K562 (cell line): ENCODE measurements at regions not wholly inside any gene's neighbourhood (a gene's known extent, or its start where the extent isn't known, plus 50 kb on each side); places are given as distances from the start of the nearest gene placed in this dataset.

Source experiments
- ATAC-seq: fragments of 200-7000 bp; cut with Tn5 transposase; 3 replicates; pipeline ENCODE4 v1.9.1; 2020; ENCODE audit warnings: moderate library complexity
- BruUV-seq: library from RNA; stranded (reverse); fragments of 400-500 nt; replicated peaks from 2 replicates; lab custom pipeline; 2021; lab: Mats Ljungman, UMichigan
- CTCF ChIA-PET: fragments of 300-600 bp; formaldehyde crosslinking; extraction: SDS; loops from one replicate; lab custom pipeline; 2021; ENCODE audit warnings: low intra/inter-chr PET ratio; lab: Yijun Ruan, JAX
- POLR2A ChIA-PET: fragments of 300-600, 350-650 bp; sonication (Branson Sonifier 250); formaldehyde crosslinking; extraction: SDS; loops from one replicate; lab custom pipeline; 2021; ENCODE audit warnings: antibody characterized with exemption, inconsistent platforms; lab: Yijun Ruan, JAX
- DNase-seq, 4 experiments: peaks; one replicate each; pipeline versions ENCODE4 v3.0.0 to v3.0.0-alpha.2; 2011 to 2018; ENCODE audit warnings: low spot score in 3 of 4, mixed read lengths in 3 of 4; ENCODE audit errors: extremely low read depth in 1 of 4
- FAIRE-seq: peaks from 2 replicates; lab custom pipeline; 2011; peaks lifted over from hg19 to GRCh38; lab: Jason Lieb, UNC
- H2AFZ ChIP-seq: 2 replicates; pipeline ENCODE4 v1.6.0; 2011; ENCODE audit warnings: low read depth, low read length, control low read depth, inconsistent platforms
- H3K27ac ChIP-seq: fragments of 200-600 bp; 3 replicates; pipeline ENCODE4 v1.8.0; 2011; ENCODE audit warnings: low read depth, mild to moderate bottlenecking, control low read depth, inconsistent platforms, low read length, moderate library complexity, mixed read lengths; ENCODE audit errors: extremely low read depth
- H3K27me3 ChIP-seq, 2 experiments: fragments of 300-600 bp in 1 of 2; 2 replicates in 1 of 2; 3 replicates in 1 of 2; pipeline versions ENCODE4 v1.6.0 to v1.8.0; 2011; ENCODE audit warnings: inconsistent platforms in 2 of 2, low read length in 2 of 2, mild to moderate bottlenecking in 1 of 2, mixed read lengths in 1 of 2, moderate library complexity in 1 of 2; ENCODE audit not compliant: control insufficient read depth in 2 of 2, insufficient read depth in 2 of 2
- H3K36me3 ChIP-seq: fragments of 300-600 bp; 3 replicates; pipeline ENCODE4 v1.8.0; 2011; ENCODE audit warnings: mild to moderate bottlenecking, low read length, inconsistent platforms; ENCODE audit not compliant: control insufficient read depth, insufficient read depth
- H3K4me1 ChIP-seq, 2 experiments: fragments of 200-600 bp in 1 of 2; replicated peaks in 1 of 2; 2 replicates in 1 of 2; 3 replicates in 1 of 2; pipeline versions ENCODE4 v1.5.1 to v1.8.0; 2011; ENCODE audit warnings: inconsistent platforms in 2 of 2, low read length in 2 of 2, mild to moderate bottlenecking in 1 of 2, mixed read lengths in 1 of 2, moderate library complexity in 1 of 2; ENCODE audit not compliant: control insufficient read depth in 2 of 2, insufficient read depth in 2 of 2
- H3K4me2 ChIP-seq: 2 replicates; pipeline ENCODE4 v1.6.1; 2011; ENCODE audit warnings: low read length, control low read depth, inconsistent platforms, mixed read lengths; ENCODE audit not compliant: insufficient read depth
- H3K4me3 ChIP-seq: fragments of 200-600 bp; sonication (generic), shearing (Covaris generic); 2 replicates; pipeline ENCODE4 v1.5.1; 2016; ENCODE audit warnings: control low read depth, inconsistent platforms
- H3K79me2 ChIP-seq: fragments of 200-600 bp; 3 replicates; pipeline ENCODE4 v1.8.0; 2011; ENCODE audit warnings: low read length, inconsistent platforms; ENCODE audit not compliant: control insufficient read depth, insufficient read depth
- H3K9ac ChIP-seq, 2 experiments: 2 replicates each; pipeline versions ENCODE4 v1.6.0 to v1.6.1; 2011; ENCODE audit warnings: low read depth in 2 of 2, low read length in 2 of 2, control low read depth in 1 of 2, inconsistent platforms in 1 of 2, mild to moderate bottlenecking in 1 of 2, mixed read lengths in 1 of 2; ENCODE audit not compliant: insufficient read depth in 1 of 2
- H3K9me1 ChIP-seq: one replicate; pipeline ENCODE4 v1.6.0; 2011; ENCODE audit warnings: inconsistent platforms, mild to moderate bottlenecking, low read length, moderate library complexity; ENCODE audit not compliant: control insufficient read depth, insufficient read depth
- H3K9me3 ChIP-seq: replicated peaks from 2 replicates; pipeline ENCODE4 v1.5.1; 2011; ENCODE audit warnings: low read depth, low read length, inconsistent platforms; ENCODE audit not compliant: control insufficient read depth, insufficient read depth
- H4K20me1 ChIP-seq: replicated peaks from 2 replicates; pipeline ENCODE4 v1.6.1; 2011; ENCODE audit warnings: low read length, inconsistent platforms, mixed read lengths; ENCODE audit not compliant: control insufficient read depth, insufficient read depth
- BRCA1 ChIP-seq, 2 experiments: fragments of 450-650 bp in 1 of 2; sonication (generic) in 1 of 2; formaldehyde crosslinking in 1 of 2; IDR thresholded peaks; 2 replicates each; pipeline versions ENCODE4 v1.5.0 to v1.6.1; 2017 to 2020; ENCODE audit warnings: mild to moderate bottlenecking in 1 of 2, missing genetic modification reagents in 1 of 2
- HBP1 ChIP-seq: fragments of 450-650 bp; formaldehyde crosslinking; IDR thresholded peaks from 2 replicates; pipeline ENCODE4 v1.4.0; 2022; ENCODE audit warnings: missing genetic modification characterization
- KHSRP ChIP-seq: fragments of 450-650 bp; IDR thresholded peaks from 2 replicates; pipeline ENCODE4 v1.6.1; 2017
- NCOA1 ChIP-seq: fragments of 450-650 bp; IDR thresholded peaks from 2 replicates; pipeline ENCODE4 v1.6.1; 2016; ENCODE audit warnings: low read depth
- PRDM10 ChIP-seq: fragments of 450-650 bp; IDR thresholded peaks from 2 replicates; pipeline ENCODE4 v1.6.1; 2018; ENCODE audit not compliant: partially characterized antibody
- SETDB1 ChIP-seq: IDR thresholded peaks from one replicate; pipeline ENCODE4 v1.6.1; 2012; ENCODE audit warnings: low read length, control low read depth, inconsistent platforms
- ZNF146 ChIP-seq: IDR thresholded peaks from one replicate; pipeline ENCODE4 v1.6.1; 2018; ENCODE audit warnings: missing compliant biosample characterization; ENCODE audit not compliant: unreplicated experiment
- ZSCAN32 ChIP-seq: fragments of 450-650 bp; formaldehyde crosslinking; IDR thresholded peaks from 2 replicates; pipeline ENCODE4 v1.4.0; 2020; ENCODE audit warnings: mild to moderate bottlenecking, moderate library complexity
- WGBS: fragments of 100-300 bp; shearing (Covaris generic); methylation state at CpG from one replicate; pipeline ENCODE4 v1.1.6; 2016; ENCODE audit warnings: low coverage, mixed read lengths; ENCODE audit not compliant: insufficient coverage; ENCODE audit errors: missing lambda C conversion rate; 5-methylcytosine and 5-hydroxymethylcytosine counted together
- in situ Hi-C: fragments of 300-500 bp; cut with MboI; formaldehyde crosslinking; loops from 4 replicates; pipeline ENCODE4 v1.15.0; 2018; ENCODE audit warnings: inconsistent platforms, mixed read lengths
- intact Hi-C: fragments of 100-400 bp; cut with micrococcal nuclease; formaldehyde crosslinking; loops from 2 replicates; pipeline ENCODE4 v1.14.2; 2022

GRCh38 chr2:37873749-37874330, 51.2 kb upstream of the RMDN2 start (continued):
- TF ChIP-seq PRDM10 (no peak), BRCA1 (IDR thresholded peaks at IDR 0.05) (no peak), BRCA1 (CRISPR knock-in tag; IDR thresholded peaks at IDR 0.05) (no peak), ZSCAN32 (CRISPR knock-in tag) (no peak), NCOA1 (no peak), ZNF146 (no peak)

GRCh38 chr2:37874470-37874869, 50.6 kb upstream of the RMDN2 start:
- ChIA-PET POLR2A (interaction anchor here (0.7 kb wide), 1 partner anchor 494 kb away, joined by 3 read pairs; no protein-coding TSS in a partner anchor), CTCF (no interaction called here)
- no peak for ATAC-seq
- H3K4me1 ChIP-seq, result no peaks in the 10 kb centered on the region; a peak in 1 of 5 replicates
- BruUV-seq, result no TSS peak
- no peak overlapping the region for H3K27ac ChIP-seq
- H3K9me1 ChIP-seq, result no peaks in the 10 kb centered on the region
- in situ Hi-C loops (loop anchor here (10.0 kb wide), 1 partner anchor 720 kb away; the partner anchor contains the start of gene EIF2AK2), intact Hi-C loops (loop anchor here (10.0 kb wide), 1 partner anchor 710 kb away; no protein-coding TSS in a partner anchor)
- no peak for FAIRE-seq
- no peak overlapping the region for H3K9ac ChIP-seq
- no peaks in the 10 kb centered on the region for H3K79me2 ChIP-seq
- no peak for DNase-seq
- H4K20me1 ChIP-seq, result peaks cover 3% of the 10 kb centered on the region; the same call in 1 of the 2 replicates
- no peak overlapping the region for H3K4me2 ChIP-seq
- H3K4me3 ChIP-seq, result no peak overlapping the region
- no peaks in the 10 kb centered on the region for H3K36me3 ChIP-seq
- no peak for TF ChIP-seq HBP1
- no peak for TF ChIP-seq KHSRP
- no peak for TF ChIP-seq SETDB1
- WGBS, result 3% methylated on average over 7 of the region's 7 CpGs
- peaks cover 25 to 48% of the 10 kb centered on the region in 2 experiments; a peak in 4 of 5 replicates for H3K27me3 ChIP-seq
- no peak overlapping the region for H2AFZ ChIP-seq
- H3K9me3 ChIP-seq, result no peaks in the 10 kb centered on the region
